ENCODE measurements at regions not wholly inside any gene's neighbourhood (a gene's known extent, or its start where the extent isn't known, plus 50 kb on each side); places are given as distances from the start of the nearest gene placed in this dataset.

GRCh38 chr4:113840861-113841260 is 79.3 kb upstream of the CAMK2D start:
- intact Hi-C loops (cut with DNase I; ENCODE audit: low total_unique reads): no loop called here
- no peak for DNase-seq
- H3K4me1 ChIP-seq: no peaks in the 10 kb centered on the region
- H3K27ac ChIP-seq: no peak overlapping the region
- TF ChIP-seq POLR2A (IDR thresholded peaks at IDR 0.05) (no peak), CTCF (IDR thresholded peaks at IDR 0.05) (no peak)
- no peaks in the 10 kb centered on the region for H3K27me3 ChIP-seq
- no peaks in the 10 kb centered on the region for H3K36me3 ChIP-seq
- no peaks in the 10 kb centered on the region for H3K9me3 ChIP-seq
- no peak overlapping the region for H3K4me3 ChIP-seq

- intact Hi-C loops (cut with DNase I; ENCODE audit: low total_unique reads): no loop called here
- no peak for DNase-seq
- no peak for TF ChIP-seq POLR2A (IDR thresholded peaks at IDR 0.05)
- no peak for TF ChIP-seq CTCF (IDR thresholded peaks at IDR 0.05)
These were observed 76.9 kb upstream of the CAMK2D start for GRCh38 chr4:113838460-113838859.

GRCh38 chr4:113837397-113837796 is 75.9 kb upstream of the CAMK2D start:
- Histone ChIP-seq H3K36me3 (no peaks in the 10 kb centered on the region), H3K9me3 (no peaks in the 10 kb centered on the region), H3K4me1 (no peaks in the 10 kb centered on the region), H3K27ac (no peak overlapping the region), H3K4me3 (no peak overlapping the region), H3K27me3 (no peaks in the 10 kb centered on the region)
- intact Hi-C loops (cut with DNase I; ENCODE audit: low total_unique reads): no loop called here
- DNase-seq: no peak
- TF ChIP-seq CTCF (IDR thresholded peaks at IDR 0.05): no peak
- no peak for TF ChIP-seq POLR2A (IDR thresholded peaks at IDR 0.05)

More at GRCh38 chr4:113838460-113838859, 76.9 kb upstream of the CAMK2D start:
- Histone ChIP-seq H3K9me3 (no peaks in the 10 kb centered on the region), H3K36me3 (no peaks in the 10 kb centered on the region), H3K4me3 (no peak overlapping the region), H3K4me1 (no peaks in the 10 kb centered on the region), H3K27ac (no peak overlapping the region), H3K27me3 (no peaks in the 10 kb centered on the region)

GRCh38 chr4:113835005-113835404 is 73.5 kb upstream of the CAMK2D start:
- intact Hi-C loops (cut with DNase I; ENCODE audit: low total_unique reads): no loop called here
- H3K4me3 ChIP-seq: no peak overlapping the region
- no peak for TF ChIP-seq POLR2A (IDR thresholded peaks at IDR 0.05)
- TF ChIP-seq CTCF (IDR thresholded peaks at IDR 0.05): no peak
- H3K4me1 ChIP-seq: no peaks in the 10 kb centered on the region
- H3K27ac ChIP-seq: no peak overlapping the region
- no peaks in the 10 kb centered on the region for H3K27me3 ChIP-seq
- H3K9me3 ChIP-seq: no peaks in the 10 kb centered on the region
- no peaks in the 10 kb centered on the region for H3K36me3 ChIP-seq
- DNase-seq: no peak

GRCh38 chr4:113834298-113834697 is 72.8 kb upstream of the CAMK2D start:
- Histone ChIP-seq H3K9me3 (no peaks in the 10 kb centered on the region), H3K27ac (no peak overlapping the region), H3K4me1 (no peaks in the 10 kb centered on the region), H3K36me3 (no peaks in the 10 kb centered on the region), H3K4me3 (no peak overlapping the region), H3K27me3 (no peaks in the 10 kb centered on the region)
- intact Hi-C loops (cut with DNase I; ENCODE audit: low total_unique reads): no loop called here
- DNase-seq: no peak
- no peak for TF ChIP-seq CTCF (IDR thresholded peaks at IDR 0.05)
- TF ChIP-seq POLR2A (IDR thresholded peaks at IDR 0.05): no peak

Data from uterus (tissue), 3 donors.